HepG2 (cell line): ENCODE measurements at regions not wholly inside any gene's neighbourhood (a gene's known extent, or its start where the extent isn't known, plus 50 kb on each side); places are given as distances from the start of the nearest gene placed in this dataset.

Experiments
- CEBPB ChIP-seq: IDR thresholded peaks from 2 replicates; pipeline ENCODE4 v1.6.1; 2011; ENCODE audit warnings: low read depth, low read length, improper control_type of control experiment, borderline replicate concordance
- CTCF ChIP-seq: sonication (generic); formaldehyde crosslinking; IDR thresholded peaks from 2 replicates; pipeline ENCODE4 v1.5.0; 2020; ENCODE audit warnings: mild to moderate bottlenecking, missing genetic modification reagents, moderate library complexity
- NR2C2 ChIP-seq: sonication (generic); formaldehyde crosslinking; IDR thresholded peaks from 2 replicates; pipeline ENCODE4 v1.4.0; 2020; ENCODE audit warnings: missing genetic modification reagents, mild to moderate bottlenecking, moderate library complexity, borderline replicate concordance
- POLR2AphosphoS5 ChIP-seq: IDR thresholded peaks from 2 replicates; pipeline ENCODE4 v1.6.1; 2012; ENCODE audit warnings: low read depth, low read length
- SAFB2 ChIP-seq: sonication (generic); formaldehyde crosslinking; IDR thresholded peaks from 2 replicates; pipeline ENCODE4 v1.5.1; 2020; ENCODE audit warnings: missing genetic modification reagents, low read depth, mild to moderate bottlenecking, borderline replicate concordance
- TRIM22 ChIP-seq: fragments of 450-650 bp; IDR thresholded peaks from 2 replicates; pipeline ENCODE4 v1.6.1; 2017
- ZBTB39 ChIP-seq: sonication (generic); formaldehyde crosslinking; IDR thresholded peaks from 2 replicates; pipeline ENCODE4 v1.5.0; 2020; ENCODE audit warnings: missing genetic modification reagents
- ZIK1 ChIP-seq: sonication (generic); formaldehyde crosslinking; IDR thresholded peaks from 2 replicates; pipeline ENCODE4 v1.5.0; 2020; ENCODE audit warnings: mild to moderate bottlenecking, low read depth, missing genetic modification reagents, borderline replicate concordance
- ZNF24 ChIP-seq: fragments of 450-650 bp; IDR thresholded peaks from 2 replicates; pipeline ENCODE4 v1.6.1; 2017; ENCODE audit warnings: antibody characterized with exemption, mild to moderate bottlenecking
- ZSCAN29 ChIP-seq: sonication (generic); formaldehyde crosslinking; conservative IDR thresholded peaks from 2 replicates; pipeline ENCODE4 v1.4.0; 2020; ENCODE audit warnings: mild to moderate bottlenecking, missing genetic modification reagents
- TF ChIP-seq, protein P1 (sequence below), 2 experiments: sonication (generic) in 1 of 2; formaldehyde crosslinking in 1 of 2; IDR thresholded peaks; 2 replicates each; pipeline versions ENCODE4 v1.6.1 to v1.9.0; 2014 to 2022; ENCODE audit warnings: antibody characterized with exemption in 1 of 2, borderline replicate concordance in 1 of 2, inconsistent platforms in 1 of 2, low read depth in 1 of 2, missing genetic modification reagents in 1 of 2
- TF ChIP-seq, protein P2 (sequence below), 2 experiments: IDR thresholded peaks; 2 replicates each; pipeline ENCODE4 v1.6.1; 2011 to 2012; ENCODE audit warnings: low read length in 2 of 2, borderline replicate concordance in 1 of 2, low read depth in 1 of 2, mild to moderate bottlenecking in 1 of 2, moderate library complexity in 1 of 2

DNA sequence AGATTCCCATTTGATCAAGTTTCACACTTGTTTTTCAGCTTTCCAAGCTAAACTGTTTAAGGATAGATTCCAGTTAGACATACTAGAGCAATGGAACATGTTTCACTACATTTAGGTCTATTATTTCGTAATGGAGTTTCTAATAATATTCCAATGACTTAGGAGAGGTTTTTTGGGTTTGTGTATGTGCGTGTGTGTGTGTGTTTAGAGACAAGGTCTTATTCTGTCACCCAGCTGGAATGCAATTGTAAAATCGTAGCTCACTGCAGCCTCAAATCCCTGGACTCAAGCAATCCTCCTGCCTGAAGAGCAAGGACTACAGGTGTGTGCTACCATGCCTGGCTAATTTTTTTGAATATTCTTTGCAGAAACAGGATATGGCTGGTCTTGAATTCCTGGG lies 426.3 kb downstream of the ZFHX3 start:
- TF ChIP-seq, protein P1, sequence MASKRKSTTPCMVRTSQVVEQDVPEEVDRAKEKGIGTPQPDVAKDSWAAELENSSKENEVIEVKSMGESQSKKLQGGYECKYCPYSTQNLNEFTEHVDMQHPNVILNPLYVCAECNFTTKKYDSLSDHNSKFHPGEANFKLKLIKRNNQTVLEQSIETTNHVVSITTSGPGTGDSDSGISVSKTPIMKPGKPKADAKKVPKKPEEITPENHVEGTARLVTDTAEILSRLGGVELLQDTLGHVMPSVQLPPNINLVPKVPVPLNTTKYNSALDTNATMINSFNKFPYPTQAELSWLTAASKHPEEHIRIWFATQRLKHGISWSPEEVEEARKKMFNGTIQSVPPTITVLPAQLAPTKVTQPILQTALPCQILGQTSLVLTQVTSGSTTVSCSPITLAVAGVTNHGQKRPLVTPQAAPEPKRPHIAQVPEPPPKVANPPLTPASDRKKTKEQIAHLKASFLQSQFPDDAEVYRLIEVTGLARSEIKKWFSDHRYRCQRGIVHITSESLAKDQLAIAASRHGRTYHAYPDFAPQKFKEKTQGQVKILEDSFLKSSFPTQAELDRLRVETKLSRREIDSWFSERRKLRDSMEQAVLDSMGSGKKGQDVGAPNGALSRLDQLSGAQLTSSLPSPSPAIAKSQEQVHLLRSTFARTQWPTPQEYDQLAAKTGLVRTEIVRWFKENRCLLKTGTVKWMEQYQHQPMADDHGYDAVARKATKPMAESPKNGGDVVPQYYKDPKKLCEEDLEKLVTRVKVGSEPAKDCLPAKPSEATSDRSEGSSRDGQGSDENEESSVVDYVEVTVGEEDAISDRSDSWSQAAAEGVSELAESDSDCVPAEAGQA (IDR thresholded peaks at IDR 0.05; ENCODE audit: low read depth) = no peak
- TF ChIP-seq, protein P1 (CRISPR knock-in tag; IDR thresholded peaks at IDR 0.05; ENCODE audit: borderline replicate concordance) = no peak
- TF ChIP-seq ZBTB39 (CRISPR knock-in tag) = no peak
- TF ChIP-seq ZSCAN29 = no peak
- TF ChIP-seq SAFB2 (CRISPR knock-in tag) = no peak
- no peak for TF ChIP-seq CTCF (CRISPR knock-in tag)
- TF ChIP-seq TRIM22 = no peak
- TF ChIP-seq ZIK1 (CRISPR knock-in tag) = no peak
- TF ChIP-seq ZNF24 = no peak
- no peak for TF ChIP-seq NR2C2 (CRISPR knock-in tag)
- TF ChIP-seq, protein P2, sequence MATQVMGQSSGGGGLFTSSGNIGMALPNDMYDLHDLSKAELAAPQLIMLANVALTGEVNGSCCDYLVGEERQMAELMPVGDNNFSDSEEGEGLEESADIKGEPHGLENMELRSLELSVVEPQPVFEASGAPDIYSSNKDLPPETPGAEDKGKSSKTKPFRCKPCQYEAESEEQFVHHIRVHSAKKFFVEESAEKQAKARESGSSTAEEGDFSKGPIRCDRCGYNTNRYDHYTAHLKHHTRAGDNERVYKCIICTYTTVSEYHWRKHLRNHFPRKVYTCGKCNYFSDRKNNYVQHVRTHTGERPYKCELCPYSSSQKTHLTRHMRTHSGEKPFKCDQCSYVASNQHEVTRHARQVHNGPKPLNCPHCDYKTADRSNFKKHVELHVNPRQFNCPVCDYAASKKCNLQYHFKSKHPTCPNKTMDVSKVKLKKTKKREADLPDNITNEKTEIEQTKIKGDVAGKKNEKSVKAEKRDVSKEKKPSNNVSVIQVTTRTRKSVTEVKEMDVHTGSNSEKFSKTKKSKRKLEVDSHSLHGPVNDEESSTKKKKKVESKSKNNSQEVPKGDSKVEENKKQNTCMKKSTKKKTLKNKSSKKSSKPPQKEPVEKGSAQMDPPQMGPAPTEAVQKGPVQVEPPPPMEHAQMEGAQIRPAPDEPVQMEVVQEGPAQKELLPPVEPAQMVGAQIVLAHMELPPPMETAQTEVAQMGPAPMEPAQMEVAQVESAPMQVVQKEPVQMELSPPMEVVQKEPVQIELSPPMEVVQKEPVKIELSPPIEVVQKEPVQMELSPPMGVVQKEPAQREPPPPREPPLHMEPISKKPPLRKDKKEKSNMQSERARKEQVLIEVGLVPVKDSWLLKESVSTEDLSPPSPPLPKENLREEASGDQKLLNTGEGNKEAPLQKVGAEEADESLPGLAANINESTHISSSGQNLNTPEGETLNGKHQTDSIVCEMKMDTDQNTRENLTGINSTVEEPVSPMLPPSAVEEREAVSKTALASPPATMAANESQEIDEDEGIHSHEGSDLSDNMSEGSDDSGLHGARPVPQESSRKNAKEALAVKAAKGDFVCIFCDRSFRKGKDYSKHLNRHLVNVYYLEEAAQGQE (IDR thresholded peaks at IDR 0.05; ENCODE audit: borderline replicate concordance in 1 of 2, low read depth in 1 of 2, low read length in 2 of 2) = no peak
- no peak for TF ChIP-seq CEBPB
- no peak for TF ChIP-seq POLR2AphosphoS5
